MCF 10A (cell line): ENCODE measurements at regions not wholly inside any gene's neighbourhood (a gene's known extent, or its start where the extent isn't known, plus 50 kb on each side); places are given as distances from the start of the nearest gene placed in this dataset.
"Not testable (repeated sequence)": the region's sequence is repeated elsewhere in the genome, so short reads cannot be mapped to it uniquely, and the experiment has no call there.

ENCODE experiments used
- BruUV-seq: library from RNA; stranded (reverse); fragments of 400-500 nt; replicated peaks from 2 replicates; lab custom pipeline; 2021; lab: Mats Ljungman, UMichigan
- CTCF ChIA-PET: fragments of 300-600 bp; sonication (Branson Sonifier 250); formaldehyde crosslinking; extraction: SDS; loops from one replicate; lab custom pipeline; 2021; ENCODE audit warnings: antibody characterized with exemption, inconsistent platforms; lab: Yijun Ruan, JAX
- POLR2A ChIA-PET: fragments of 300-600, 350-650 bp; sonication (Branson Sonifier 250); formaldehyde crosslinking; extraction: SDS; loops from one replicate; lab custom pipeline; 2020; ENCODE audit warnings: antibody characterized with exemption, inconsistent platforms; lab: Yijun Ruan, JAX
- DNase-seq: peaks from one replicate; pipeline ENCODE4 v3.0.0-alpha.2; 2018; ENCODE audit not compliant: unreplicated experiment
- H3K27ac Mint-ChIP-seq: one replicate; pipeline ENCODE4 v1.8.0; 2022; ENCODE audit warnings: mild to moderate bottlenecking, low read depth, mixed read lengths; ENCODE audit not compliant: unreplicated experiment
- H3K27me3 Mint-ChIP-seq: one replicate; pipeline ENCODE4 v1.8.0; 2022; ENCODE audit warnings: mixed read lengths; ENCODE audit not compliant: insufficient read depth, unreplicated experiment
- H3K36me3 Mint-ChIP-seq: one replicate; pipeline ENCODE4 v1.8.0; 2022; ENCODE audit warnings: mild to moderate bottlenecking, moderate library complexity, mixed read lengths; ENCODE audit not compliant: insufficient read depth, unreplicated experiment
- H3K4me1 Mint-ChIP-seq: one replicate; pipeline ENCODE4 v1.8.0; 2022; ENCODE audit warnings: mixed read lengths; ENCODE audit not compliant: insufficient read depth, unreplicated experiment
- H3K4me3 Mint-ChIP-seq: one replicate; pipeline ENCODE4 v1.8.0; 2022; ENCODE audit warnings: mild to moderate bottlenecking, moderate library complexity, mixed read lengths; ENCODE audit not compliant: unreplicated experiment
- H3K9me3 Mint-ChIP-seq: one replicate; pipeline ENCODE4 v1.8.0; 2022; ENCODE audit warnings: mixed read lengths; ENCODE audit not compliant: unreplicated experiment
- intact Hi-C: fragments of 100-400 bp; cut with micrococcal nuclease; formaldehyde crosslinking; loops from 2 replicates; pipeline ENCODE4 v1.14.1; 2022

DNA sequence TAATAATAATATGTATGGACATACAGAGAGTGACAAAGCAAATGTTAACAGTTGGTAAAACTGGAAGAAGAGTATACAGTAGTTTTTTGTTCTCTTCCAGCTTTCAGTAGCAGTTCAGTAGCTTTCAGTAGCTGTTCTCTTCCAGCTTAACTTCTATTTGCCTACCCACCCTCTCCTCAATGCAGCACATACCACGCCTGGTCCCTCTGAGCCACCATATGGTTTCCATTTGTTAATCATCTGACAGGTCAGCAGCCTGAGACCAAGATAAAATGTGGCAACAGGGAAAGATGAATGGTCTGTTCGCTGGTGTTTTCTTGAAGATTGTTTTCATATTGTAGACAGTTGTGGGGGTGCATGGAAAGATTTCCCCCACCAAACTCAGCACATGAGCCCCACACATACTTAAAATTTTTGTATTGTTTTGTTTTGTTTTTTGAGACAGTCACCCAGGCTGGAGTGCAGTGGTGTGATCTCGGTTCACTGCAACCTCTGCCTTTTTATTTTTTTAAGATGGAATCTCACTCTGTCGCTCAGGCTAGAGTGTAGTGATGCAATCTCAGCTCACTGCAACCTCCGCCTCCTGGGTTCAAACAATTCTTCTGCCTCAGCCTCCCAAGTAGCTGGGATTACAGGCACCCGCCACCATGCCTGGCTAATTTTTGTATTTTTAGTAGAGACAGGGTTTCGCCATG, 56.8 kb downstream of the ATP6V0E2 start:
- POLR2A ChIA-PET, H3K36me3 Mint-ChIP-seq, H3K27me3 Mint-ChIP-seq, H3K4me1 Mint-ChIP-seq, CTCF ChIA-PET, H3K4me3 Mint-ChIP-seq, H3K9me3 Mint-ChIP-seq, intact Hi-C loops, BruUV-seq, DNase-seq, H3K27ac Mint-ChIP-seq: not testable (repeated sequence)

DNA sequence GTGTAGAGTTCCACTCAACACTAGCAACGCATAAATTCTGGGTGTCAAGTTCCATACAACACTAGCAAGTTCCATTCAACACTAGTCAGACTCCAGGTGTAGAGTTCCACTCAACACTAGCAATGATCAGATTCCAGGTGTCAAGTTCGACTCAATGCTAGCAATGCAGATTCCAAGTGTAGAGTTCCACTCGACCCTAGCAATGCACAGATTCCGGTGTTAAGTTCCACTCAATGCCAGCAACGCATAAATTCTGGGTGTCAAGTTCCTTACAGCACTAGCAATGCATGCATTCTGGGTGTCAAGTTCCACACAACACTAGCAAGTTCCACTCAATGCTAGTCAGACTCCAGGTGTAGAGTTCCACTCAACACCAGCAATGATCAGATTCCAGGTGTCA, 60.0 kb downstream of the ATP6V0E2 start:
- intact Hi-C loops, CTCF ChIA-PET: not testable (repeated sequence)

DNA sequence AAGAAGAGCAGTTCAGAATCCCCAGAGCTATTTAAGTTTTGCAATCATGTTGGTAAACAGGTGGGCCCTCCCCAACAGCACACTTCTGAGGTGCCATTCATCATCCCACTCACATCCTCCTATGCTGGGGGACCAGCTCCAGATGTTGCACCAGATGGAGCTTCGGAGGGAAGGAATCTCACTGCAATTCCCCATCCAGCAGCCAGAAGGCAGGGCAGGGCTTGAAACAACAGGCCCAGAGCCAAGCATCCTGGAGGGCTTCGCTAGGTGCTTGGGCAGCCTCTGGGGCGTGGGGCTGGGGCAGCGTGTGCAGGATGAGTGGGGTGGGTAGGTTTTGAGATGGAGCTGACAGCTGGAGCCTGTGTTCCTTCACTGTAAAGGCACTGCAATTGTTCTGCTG, 73.6 kb downstream of the ATP6V0E2 start:
- H3K4me1 Mint-ChIP-seq, BruUV-seq, POLR2A ChIA-PET, DNase-seq, H3K4me3 Mint-ChIP-seq, CTCF ChIA-PET, intact Hi-C loops, H3K9me3 Mint-ChIP-seq, H3K27ac Mint-ChIP-seq, H3K36me3 Mint-ChIP-seq: not testable (repeated sequence)
- peaks cover 21% of the 10 kb centered on the region for H3K27me3 Mint-ChIP-seq

More for the DNA sequence above, 60.0 kb downstream of the ATP6V0E2 start:
- H3K9me3 Mint-ChIP-seq, H3K36me3 Mint-ChIP-seq, POLR2A ChIA-PET, H3K27ac Mint-ChIP-seq, H3K4me1 Mint-ChIP-seq, DNase-seq, BruUV-seq, H3K4me3 Mint-ChIP-seq: not testable (repeated sequence)
- peaks cover 13% of the 10 kb centered on the region for H3K27me3 Mint-ChIP-seq

DNA sequence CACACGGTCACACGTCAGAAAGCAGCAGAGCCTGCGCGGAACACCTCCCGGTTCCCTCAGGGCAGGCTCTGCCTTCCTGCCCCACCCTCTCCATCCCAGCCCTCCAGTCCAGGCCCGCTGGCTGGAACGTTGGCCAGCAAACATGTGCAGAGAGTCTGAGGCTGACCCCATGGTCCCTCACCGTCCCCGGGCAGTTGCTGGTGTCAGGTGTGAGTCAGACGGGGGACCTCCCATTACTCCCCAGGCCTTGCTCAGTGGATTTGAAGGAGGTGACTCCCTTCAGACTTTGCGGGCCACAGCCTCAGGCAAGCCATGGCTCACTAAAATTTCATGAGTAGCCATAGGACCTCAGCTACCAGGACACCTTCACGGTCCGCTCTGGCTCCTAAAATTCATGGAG, 74.7 kb downstream of the ATP6V0E2 start:
- DNase-seq, H3K36me3 Mint-ChIP-seq, intact Hi-C loops, POLR2A ChIA-PET, H3K4me3 Mint-ChIP-seq, BruUV-seq, H3K9me3 Mint-ChIP-seq, H3K27ac Mint-ChIP-seq, H3K4me1 Mint-ChIP-seq, CTCF ChIA-PET: not testable (repeated sequence)
- H3K27me3 Mint-ChIP-seq: peaks cover 21% of the 10 kb centered on the region

DNA sequence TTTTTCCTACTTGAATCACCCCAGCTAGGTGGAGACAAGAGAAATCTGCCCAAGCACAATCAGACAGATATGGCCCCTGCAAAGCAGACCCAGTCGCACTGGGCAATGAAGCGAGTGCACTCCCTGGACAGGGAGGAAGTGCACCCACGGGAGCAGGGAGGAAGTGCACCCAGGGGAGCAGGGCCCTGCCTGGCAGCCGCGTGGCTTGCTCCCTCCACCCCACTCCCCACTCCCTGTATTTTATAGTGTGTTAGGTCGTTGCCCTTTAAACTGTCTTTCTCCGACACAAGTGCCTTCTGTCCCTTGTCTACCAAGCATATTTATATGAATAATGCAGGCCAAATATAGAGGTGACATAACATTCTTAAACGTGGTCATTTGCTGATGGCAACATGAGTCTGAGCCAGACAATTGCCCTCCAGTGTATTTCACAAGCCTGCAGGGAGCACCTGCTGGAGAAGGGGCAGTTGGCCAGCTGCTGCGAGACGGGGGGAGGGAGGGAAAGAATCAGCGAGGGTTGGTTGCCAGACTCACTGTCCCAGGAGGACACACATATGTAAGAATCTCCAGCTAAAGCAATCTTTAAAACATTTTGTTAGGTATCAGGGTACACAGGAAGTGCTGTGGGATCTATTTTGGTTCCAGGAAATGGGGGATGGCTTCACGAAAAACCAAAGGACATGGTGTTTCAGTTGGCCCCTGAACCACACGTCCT, 76.3 kb downstream of the ATP6V0E2 start:
- H3K4me1 Mint-ChIP-seq, POLR2A ChIA-PET, H3K9me3 Mint-ChIP-seq, H3K4me3 Mint-ChIP-seq, H3K27ac Mint-ChIP-seq, BruUV-seq, intact Hi-C loops, CTCF ChIA-PET, H3K36me3 Mint-ChIP-seq, DNase-seq: not testable (repeated sequence)
- H3K27me3 Mint-ChIP-seq: peaks cover 12% of the 10 kb centered on the region

DNA sequence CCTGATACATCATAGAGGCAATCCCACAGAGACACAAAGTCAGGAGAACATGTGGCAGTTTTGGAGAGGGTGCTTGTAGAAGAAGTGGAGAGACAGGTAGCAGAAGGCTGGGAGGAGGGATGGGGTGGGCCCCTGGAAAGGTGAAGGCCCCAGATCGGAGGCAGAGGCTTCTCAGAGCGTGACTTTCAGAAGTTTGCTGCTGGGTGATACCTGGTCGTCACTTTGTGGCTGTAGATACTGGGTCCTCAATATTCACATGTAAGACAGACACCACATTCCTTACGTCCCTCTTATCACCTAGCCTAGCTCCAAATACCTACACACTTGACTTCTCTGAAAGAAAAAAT, 76.8 kb downstream of the ATP6V0E2 start:
- H3K36me3 Mint-ChIP-seq, H3K4me1 Mint-ChIP-seq, CTCF ChIA-PET, H3K27me3 Mint-ChIP-seq, H3K27ac Mint-ChIP-seq, intact Hi-C loops, H3K9me3 Mint-ChIP-seq, POLR2A ChIA-PET, BruUV-seq, H3K4me3 Mint-ChIP-seq, DNase-seq: not testable (repeated sequence)

DNA sequence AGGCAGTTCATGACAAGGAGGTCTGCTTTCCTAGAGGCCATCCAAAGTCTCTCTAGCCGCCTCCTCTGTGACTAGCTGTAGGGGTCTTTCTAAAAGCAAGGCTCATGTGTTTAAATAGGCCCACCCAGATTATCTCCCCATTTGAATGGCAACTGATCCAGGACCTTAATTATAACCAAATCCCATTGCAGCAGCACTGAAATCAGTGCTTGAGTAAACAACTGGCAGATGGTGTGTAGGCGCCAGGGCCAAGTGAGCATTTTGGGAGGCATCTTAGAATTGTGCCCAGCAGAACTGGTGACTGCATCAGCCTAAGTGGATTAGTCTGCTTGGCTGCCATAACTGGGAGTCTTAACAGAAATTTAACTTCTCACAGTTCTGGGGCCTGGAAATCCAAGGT, 77.8 kb downstream of the ATP6V0E2 start:
- DNase-seq, H3K36me3 Mint-ChIP-seq, H3K27me3 Mint-ChIP-seq, H3K27ac Mint-ChIP-seq, intact Hi-C loops, CTCF ChIA-PET, H3K4me3 Mint-ChIP-seq, H3K9me3 Mint-ChIP-seq, POLR2A ChIA-PET, H3K4me1 Mint-ChIP-seq, BruUV-seq: not testable (repeated sequence)

DNA sequence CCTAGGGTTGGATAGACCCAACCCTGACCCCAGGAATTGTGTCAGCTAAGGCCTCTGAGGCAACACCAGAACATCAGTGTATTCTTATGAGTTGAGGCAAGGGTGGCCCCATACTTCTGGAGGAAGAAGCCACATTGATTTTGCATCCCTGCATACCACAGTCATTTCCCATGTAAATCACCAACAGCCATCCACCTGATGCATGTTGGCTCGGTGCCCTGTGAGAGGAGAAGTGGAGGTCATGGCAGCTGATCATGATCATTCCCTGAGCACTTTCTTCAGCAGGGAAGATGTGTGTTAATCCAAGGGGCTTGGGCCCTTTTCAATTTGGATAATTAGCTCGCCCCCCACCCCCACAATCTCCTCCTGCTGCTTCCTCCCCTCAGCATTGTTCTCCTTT, 85.1 kb downstream of the ATP6V0E2 start:
- CTCF ChIA-PET, H3K27ac Mint-ChIP-seq, POLR2A ChIA-PET, intact Hi-C loops, H3K27me3 Mint-ChIP-seq, H3K4me3 Mint-ChIP-seq, BruUV-seq, H3K36me3 Mint-ChIP-seq, H3K4me1 Mint-ChIP-seq, DNase-seq: not testable (repeated sequence)
- peaks cover 13% of the 10 kb centered on the region for H3K9me3 Mint-ChIP-seq

DNA sequence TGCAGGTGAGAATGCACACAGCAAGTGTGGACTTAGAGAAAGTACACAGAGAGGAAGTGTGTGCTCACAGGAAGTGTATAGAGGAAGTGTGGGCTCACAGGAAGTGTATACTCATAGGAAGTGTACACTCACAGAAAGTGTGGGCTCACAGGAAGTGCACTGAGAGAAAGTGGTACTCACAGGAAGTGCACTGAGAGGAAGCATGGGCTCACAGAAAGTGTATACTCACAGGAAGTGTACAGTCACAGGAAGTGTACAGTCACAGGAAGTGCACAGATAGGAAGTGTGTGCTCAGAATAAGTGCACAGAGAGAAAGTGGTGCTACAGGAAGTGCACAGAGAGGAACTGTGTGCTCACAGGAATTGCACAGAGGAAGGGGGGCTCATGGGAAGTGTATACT, 87.1 kb downstream of the ATP6V0E2 start:
- H3K9me3 Mint-ChIP-seq: peaks cover 13% of the 10 kb centered on the region

More for the DNA sequence above, 87.1 kb downstream of the ATP6V0E2 start:
- H3K4me1 Mint-ChIP-seq, H3K27ac Mint-ChIP-seq, POLR2A ChIA-PET, BruUV-seq, DNase-seq, H3K4me3 Mint-ChIP-seq, CTCF ChIA-PET, H3K27me3 Mint-ChIP-seq, intact Hi-C loops, H3K36me3 Mint-ChIP-seq: not testable (repeated sequence)
